Germinal center (tissue), 1 donor: ENCODE measurements at regions not wholly inside any gene's neighbourhood (a gene's known extent, or its start where the extent isn't known, plus 50 kb on each side); places are given as distances from the start of the nearest gene placed in this dataset.

Source experiments
- DNase-seq: peaks from one replicate; pipeline ENCODE4 v3.0.0; 2012; ENCODE audit warnings: mixed read lengths, low spot score

- DNase-seq, result no peak
Measured at GRCh38 chr16:6663668-6664067, 669.0 kb upstream of the RBFOX1 start.

DNA sequence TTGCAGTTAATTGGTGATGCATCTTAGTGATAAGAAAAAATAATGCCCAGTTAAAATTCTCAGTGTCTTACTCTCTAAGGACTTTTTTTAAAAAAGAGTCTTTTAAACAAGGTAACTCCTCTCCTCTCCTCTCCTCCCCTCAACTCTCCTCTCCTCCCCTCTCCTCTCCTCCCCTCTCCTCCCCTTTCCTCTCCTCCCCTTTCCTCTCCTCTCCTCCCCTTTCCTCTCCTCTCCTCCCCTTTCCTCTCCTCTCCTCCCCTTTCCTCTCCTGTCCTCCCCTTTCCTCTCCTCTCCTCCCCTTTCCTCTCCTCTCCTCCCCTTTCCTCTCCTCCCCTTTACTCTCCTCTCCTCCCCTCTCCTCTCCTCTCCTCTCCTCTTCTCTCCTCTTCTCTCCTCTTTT lies 675.9 kb upstream of the RBFOX1 start:
- DNase-seq, result no peak

- no peak for DNase-seq
Measured at GRCh38 chr16:6646891-6647290, 685.8 kb upstream of the RBFOX1 start.

DNA sequence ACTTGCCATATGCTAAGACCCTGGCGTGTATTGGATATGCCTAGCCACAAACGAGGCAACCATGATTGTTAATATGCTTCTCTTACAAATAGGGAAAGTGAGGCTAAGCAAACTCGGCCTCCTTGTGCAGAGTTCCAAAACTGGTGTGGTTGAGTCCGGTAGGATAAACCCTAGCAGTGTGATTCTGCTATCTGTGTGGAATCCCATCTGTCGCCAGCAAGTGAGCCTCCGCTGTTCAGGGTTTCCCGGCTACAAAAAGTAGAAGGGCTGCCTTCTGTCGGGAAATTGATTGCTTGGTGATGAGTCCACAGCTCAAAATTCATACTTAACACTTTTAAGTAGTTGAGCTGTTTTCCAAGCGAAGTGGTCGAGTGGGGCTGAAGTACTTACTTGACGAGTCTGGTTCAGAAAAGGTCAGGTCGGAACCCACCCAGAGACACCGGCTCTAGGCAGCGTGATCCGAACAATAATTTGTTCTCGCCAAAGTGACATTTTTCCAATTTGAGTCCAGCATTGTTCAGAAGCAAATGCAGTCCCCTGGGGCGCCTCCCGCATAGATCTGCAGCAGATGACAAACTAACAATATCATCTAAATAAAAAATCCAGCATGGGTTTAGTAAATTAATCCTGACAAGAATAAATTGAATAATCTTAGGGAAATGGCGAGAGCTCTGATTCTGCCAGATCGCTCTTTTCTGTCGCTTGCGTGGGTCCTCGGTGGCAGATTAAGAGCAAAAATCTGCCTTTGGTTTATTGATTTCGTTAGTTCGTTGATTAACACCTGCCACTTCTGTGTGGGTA lies 686.7 kb upstream of the RBFOX1 start:
- DNase-seq, result no peak

- no peak for DNase-seq
Measured at GRCh38 chr16:6644916-6645315, 687.7 kb upstream of the RBFOX1 start.

GRCh38 chr16:6643080-6643686 lies 689.5 kb upstream of the RBFOX1 start:
- DNase-seq, result peak; percentile 8

GRCh38 chr16:6642271-6642670 lies 690.4 kb upstream of the RBFOX1 start:
- DNase-seq, result no peak

- DNase-seq, result no peak
Measured at GRCh38 chr16:6641091-6641490, 691.6 kb upstream of the RBFOX1 start.

DNA sequence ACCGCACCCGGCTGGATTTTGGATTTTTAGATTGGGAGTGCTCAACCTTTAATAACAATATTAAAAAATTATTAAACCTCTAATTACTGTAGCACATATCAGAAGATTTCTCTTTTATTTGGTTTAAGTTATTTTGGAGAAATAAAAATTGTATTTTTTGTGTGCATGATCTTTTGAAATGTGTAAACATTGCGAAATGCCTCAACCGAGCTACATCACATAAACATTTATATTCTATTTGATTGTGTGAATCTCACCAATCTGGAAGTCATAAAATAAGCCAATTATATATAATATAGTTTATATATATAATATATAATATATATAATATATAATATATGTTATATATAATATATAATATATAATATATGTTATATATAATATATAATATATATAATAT lies 696.2 kb upstream of the RBFOX1 start:
- DNase-seq, result no peak

DNA sequence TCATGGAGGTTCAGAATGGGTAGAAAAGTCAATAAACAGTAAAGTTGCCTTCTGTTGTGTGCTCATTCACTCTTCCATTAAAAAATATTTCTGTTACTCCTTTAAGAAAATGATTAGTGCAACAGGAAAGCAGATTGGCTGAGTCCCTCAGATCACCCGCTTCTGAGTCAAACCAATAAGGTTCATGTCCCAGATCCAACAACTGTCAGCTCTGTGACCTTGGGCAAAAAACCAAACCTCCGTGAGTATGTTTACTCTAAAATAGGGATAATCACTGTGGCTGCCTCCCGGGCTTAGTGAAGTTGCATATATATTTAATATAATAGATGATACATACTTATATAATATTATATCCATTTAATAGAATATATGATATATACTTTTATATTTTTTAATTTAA lies 698.5 kb upstream of the RBFOX1 start:
- DNase-seq, result no peak

DNA sequence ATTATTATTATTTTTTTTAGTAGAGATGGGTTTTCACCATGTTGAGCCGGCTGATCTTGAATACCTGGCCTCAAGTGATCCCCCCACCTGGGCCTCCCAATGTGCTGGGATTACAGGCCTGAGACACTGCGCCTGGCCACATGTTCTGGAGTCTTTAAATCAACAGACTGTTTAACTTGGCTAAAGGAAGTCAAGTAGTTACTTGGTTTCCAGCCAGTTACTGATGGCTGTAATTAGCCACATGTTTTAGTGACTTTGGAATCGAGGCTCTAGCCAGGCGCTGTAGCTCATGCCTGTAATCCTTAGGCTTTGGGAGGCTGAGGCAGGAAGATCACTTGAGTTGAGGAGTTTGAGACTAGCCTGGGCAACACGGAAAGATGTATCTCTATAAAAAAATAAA lies 699.2 kb upstream of the RBFOX1 start:
- no peak for DNase-seq

DNA sequence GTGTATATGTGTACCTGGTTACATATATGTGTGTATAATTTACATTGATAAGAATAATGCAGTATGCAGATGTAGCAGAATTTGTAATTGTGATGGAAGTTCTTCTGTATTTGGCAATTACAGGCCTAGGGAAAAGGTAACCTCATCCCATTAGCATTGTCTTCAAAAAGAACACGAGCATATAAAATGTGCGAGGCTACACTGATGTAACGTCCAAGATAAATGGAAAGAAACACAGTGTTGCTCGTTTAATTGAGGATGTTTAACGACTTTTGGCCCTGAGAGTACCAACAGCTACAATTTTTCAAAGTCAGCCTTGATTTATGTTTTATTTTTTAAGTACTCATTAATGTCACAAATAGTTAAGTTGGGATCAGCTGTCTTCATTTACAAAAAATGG lies 703.5 kb upstream of the RBFOX1 start:
- DNase-seq, result no peak

GRCh38 chr16:6625606-6626005 lies 707.0 kb upstream of the RBFOX1 start:
- DNase-seq, result no peak

- DNase-seq, result no peak
Measured at GRCh38 chr16:6618874-6619273, 713.8 kb upstream of the RBFOX1 start.

- no peak for DNase-seq
Measured at GRCh38 chr16:6616746-6617145, 715.9 kb upstream of the RBFOX1 start.

- no peak for DNase-seq
Measured at GRCh38 chr16:6615636-6616035, 717.0 kb upstream of the RBFOX1 start.

- DNase-seq, result no peak
Measured at GRCh38 chr16:6611535-6611934, 721.1 kb upstream of the RBFOX1 start.

DNA sequence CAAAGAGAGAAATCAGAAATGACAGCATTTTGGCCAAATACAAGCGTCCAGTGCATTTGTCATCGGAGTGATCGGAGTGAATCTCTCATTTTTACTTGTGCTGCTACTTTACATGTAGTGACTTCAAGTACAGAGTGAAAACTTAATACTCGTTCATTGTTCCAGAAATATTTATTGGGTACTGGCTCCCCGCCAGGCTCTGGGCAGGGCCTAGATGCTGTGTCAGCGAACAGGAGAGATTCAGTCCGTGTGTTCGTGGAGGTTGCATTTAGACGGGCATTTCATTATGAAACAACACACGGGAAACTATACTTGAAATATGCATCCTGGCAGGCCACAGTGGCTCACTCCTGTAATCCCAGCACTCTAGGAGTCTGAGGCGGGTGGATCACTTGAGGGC lies 727.2 kb upstream of the RBFOX1 start:
- DNase-seq, result no peak

DNA sequence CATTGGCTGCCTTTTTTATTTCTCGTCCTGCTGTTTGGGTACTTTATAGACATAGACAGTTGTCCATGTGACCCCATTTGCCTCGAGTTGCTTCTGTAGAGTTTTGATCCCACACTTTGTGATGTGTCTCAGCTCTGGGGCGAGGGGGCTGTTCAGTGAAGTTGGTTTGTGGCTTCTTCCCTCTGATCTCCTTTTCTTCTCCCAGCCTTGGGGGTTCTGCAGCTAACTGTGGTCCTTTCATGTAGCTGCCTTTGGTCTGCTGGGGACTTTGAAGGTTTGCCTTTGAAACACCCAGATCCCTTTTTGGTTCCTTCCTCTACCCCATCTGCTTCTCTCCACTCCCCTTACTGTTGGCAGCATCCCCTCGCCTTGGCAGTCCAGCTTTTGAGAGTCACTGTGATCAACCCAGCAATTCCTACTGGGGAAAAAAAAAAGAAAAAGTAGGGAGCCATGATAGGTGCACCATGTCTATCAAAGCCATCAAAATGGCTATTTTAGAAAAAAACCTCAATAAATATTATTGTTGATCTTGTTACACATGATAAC lies 728.8 kb upstream of the RBFOX1 start:
- DNase-seq, result no peak

GRCh38 chr16:6602405-6602804 lies 730.2 kb upstream of the RBFOX1 start:
- DNase-seq, result no peak

- DNase-seq, result no peak
Measured at GRCh38 chr16:6600167-6600566, 732.5 kb upstream of the RBFOX1 start.

- no peak for DNase-seq
Measured at GRCh38 chr16:6593799-6594198, 738.8 kb upstream of the RBFOX1 start.

DNA sequence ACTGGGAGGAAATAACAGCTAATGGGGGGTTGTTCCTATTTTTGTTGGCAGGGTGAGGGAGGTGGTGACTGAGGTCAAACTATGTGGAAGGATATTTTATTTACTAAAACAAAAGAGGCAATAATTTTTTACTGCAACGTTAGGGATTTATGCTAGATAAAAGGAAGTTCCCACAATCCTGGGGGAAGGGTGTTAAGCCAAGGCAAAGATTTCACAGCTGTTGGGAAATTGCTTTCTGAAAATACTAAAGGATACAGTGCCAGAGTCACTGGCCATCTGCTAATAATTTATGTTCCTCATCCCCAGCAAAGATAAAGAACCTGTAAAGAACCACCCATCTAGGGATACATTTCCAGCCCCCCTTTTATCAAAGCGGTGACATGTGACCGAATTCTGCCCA lies 756.0 kb upstream of the RBFOX1 start:
- no peak for DNase-seq

DNA sequence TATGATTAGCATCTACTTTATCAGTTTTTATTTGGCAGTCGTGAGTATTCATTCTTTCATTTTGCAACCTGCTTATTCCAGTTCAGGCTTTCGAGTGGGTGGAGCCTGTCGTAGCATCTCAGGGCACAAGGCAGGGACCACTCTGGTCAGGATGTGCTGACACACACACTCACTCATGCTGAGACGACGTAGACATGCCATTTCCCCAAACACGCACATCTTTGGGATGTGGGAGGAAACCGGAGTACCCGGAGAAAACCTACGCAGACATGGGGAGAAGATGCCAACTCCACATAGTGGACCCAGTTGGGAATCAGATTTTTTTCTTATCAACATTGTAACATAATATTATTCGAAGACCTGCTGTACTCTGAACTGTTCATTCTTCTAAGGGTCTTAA lies 756.5 kb upstream of the RBFOX1 start:
- no peak for DNase-seq
